ENCODE measurements at regions not wholly inside any gene's neighbourhood (a gene's known extent, or its start where the extent isn't known, plus 50 kb on each side); places are given as distances from the start of the nearest gene placed in this dataset.

DNA sequence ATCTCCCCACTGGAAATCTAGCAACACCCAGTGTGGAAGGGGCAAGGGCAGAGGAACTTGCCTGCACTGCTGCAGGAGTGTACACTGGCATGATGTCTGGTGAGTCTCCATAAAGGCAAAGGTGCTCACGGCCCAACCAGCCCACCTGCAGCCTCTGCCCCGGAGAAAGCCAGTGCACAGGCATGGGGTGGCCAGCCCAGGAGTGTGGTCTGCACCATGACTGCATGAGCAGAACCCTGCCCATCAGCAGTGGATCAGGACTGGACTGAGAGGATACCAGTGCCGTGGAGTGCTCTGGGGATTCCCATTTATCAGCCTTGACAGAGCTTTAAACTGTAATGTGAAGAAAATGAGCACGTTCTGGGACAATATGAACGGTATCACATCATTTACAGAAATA is 342.6 kb upstream of the HS6ST1 start:
- Histone ChIP-seq H3K79me2 (ENCODE audit: insufficient read depth, low read length) (no peaks in the 10 kb centered on the region), H3K9me3 (ENCODE audit: insufficient read depth, low read length) (no peaks in the 10 kb centered on the region), H3K36me3 (ENCODE audit: low read length) (no peaks in the 10 kb centered on the region), H3K27me3 (ENCODE audit: low read length) (no peaks in the 10 kb centered on the region), H3K4me2 (ENCODE audit: low read depth, low read length, poor library complexity, severe bottlenecking) (no peak overlapping the region), H3F3A (ENCODE audit: insufficient read depth) (no peaks in the 10 kb centered on the region), H3K9me2 (replicated peaks; ENCODE audit: insufficient read depth, low read length) (no peaks in the 10 kb centered on the region), H3K9ac (ENCODE audit: low read length) (no peak overlapping the region), H4K20me1 (ENCODE audit: low read depth, low read length) (no peaks in the 10 kb centered on the region), H3K4me3 (ENCODE audit: insufficient read depth, low read length, poor library complexity, severe bottlenecking) (no peak overlapping the region), H2AFZ (ENCODE audit: low read depth, low read length, severe bottlenecking) (no peak overlapping the region), H3K27ac (ENCODE audit: low read depth, low read length) (no peak overlapping the region)
- no peak for TF ChIP-seq EZH2phosphoT487 (conservative IDR thresholded peaks at IDR 0.05; ENCODE audit: low read length)
- TF ChIP-seq CTCF (IDR thresholded peaks at IDR 0.05; ENCODE audit: insufficient read depth, low read length, poor library complexity, severe bottlenecking) = no peak

DNA sequence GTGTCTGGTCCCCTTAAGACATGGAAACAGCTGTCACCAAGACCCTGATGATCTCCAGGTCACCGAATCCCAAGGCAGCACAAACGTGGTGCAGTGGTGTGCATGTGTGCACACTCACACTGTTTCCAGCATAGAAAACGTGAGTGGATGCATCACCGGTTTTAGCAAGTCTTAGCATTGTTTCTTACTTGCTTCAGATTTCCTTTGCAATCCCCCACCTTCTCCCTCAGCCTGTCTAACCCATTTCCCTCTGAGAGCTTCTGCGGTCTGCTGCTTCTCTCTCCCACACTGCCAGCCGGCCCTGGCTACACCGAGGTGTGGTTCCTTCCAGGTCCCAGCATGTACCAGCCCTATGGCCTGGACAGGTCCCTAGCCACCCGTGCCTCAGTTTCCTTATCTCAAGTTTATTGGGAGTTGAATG is 343.4 kb upstream of the HS6ST1 start:
- Histone ChIP-seq H3K9me3 (ENCODE audit: insufficient read depth, low read length) (no peaks in the 10 kb centered on the region), H3K27ac (ENCODE audit: low read depth, low read length) (no peak overlapping the region), H3K79me2 (ENCODE audit: insufficient read depth, low read length) (no peaks in the 10 kb centered on the region), H3F3A (ENCODE audit: insufficient read depth) (no peaks in the 10 kb centered on the region), H3K36me3 (ENCODE audit: low read length) (no peaks in the 10 kb centered on the region), H4K20me1 (ENCODE audit: low read depth, low read length) (no peaks in the 10 kb centered on the region), H3K4me3 (ENCODE audit: insufficient read depth, low read length, poor library complexity, severe bottlenecking) (no peak overlapping the region), H3K9me2 (replicated peaks; ENCODE audit: insufficient read depth, low read length) (no peaks in the 10 kb centered on the region), H3K9ac (ENCODE audit: low read length) (no peak overlapping the region), H2AFZ (ENCODE audit: low read depth, low read length, severe bottlenecking) (no peak overlapping the region), H3K27me3 (ENCODE audit: low read length) (no peaks in the 10 kb centered on the region), H3K4me2 (ENCODE audit: low read depth, low read length, poor library complexity, severe bottlenecking) (no peak overlapping the region)
- TF ChIP-seq EZH2phosphoT487 (conservative IDR thresholded peaks at IDR 0.05; ENCODE audit: low read length) = no peak
- no peak for TF ChIP-seq CTCF (IDR thresholded peaks at IDR 0.05; ENCODE audit: insufficient read depth, low read length, poor library complexity, severe bottlenecking)

DNA sequence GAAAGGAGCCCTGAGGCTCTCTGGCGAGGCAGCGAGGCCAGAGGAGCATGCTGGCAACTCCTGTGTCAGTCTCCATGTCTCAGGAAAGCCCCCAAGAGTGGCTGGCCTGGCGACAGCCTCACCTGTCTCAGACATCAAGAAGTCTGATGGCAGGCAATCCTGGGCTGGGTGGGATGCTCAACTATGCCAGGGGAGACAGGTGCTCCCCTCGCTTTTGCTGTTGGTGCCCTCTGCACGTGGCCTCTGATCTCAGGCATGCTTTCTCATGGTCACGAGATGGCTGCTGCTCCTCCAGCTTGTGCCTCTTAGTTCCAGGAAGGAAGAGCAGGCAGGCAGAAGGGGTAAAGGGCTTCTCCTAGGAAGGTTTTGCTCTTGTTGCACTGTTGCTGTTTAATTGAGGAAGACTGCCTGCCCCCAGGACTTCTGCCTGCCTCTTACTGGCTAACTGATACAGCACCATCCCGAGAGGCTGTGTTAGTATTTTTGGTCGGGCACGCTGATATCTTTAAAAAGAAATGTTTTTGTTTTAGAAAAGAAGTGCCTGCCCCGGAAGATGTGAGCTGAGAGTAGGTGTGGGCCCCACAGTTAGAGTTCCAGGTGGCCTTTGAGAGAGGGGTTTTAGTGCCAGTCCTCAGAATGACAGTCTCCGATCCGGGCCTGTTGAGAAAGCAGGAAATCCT is 344.8 kb upstream of the HS6ST1 start:
- no peaks in the 10 kb centered on the region for H3K9me3 ChIP-seq (ENCODE audit: insufficient read depth, low read length)
- no peaks in the 10 kb centered on the region for H3K36me3 ChIP-seq (ENCODE audit: low read length)
- no peaks in the 10 kb centered on the region for H3K27me3 ChIP-seq (ENCODE audit: low read length)
- H3K79me2 ChIP-seq (ENCODE audit: insufficient read depth, low read length) = no peaks in the 10 kb centered on the region
- no peak overlapping the region for H3K27ac ChIP-seq (ENCODE audit: low read depth, low read length)
- no peak overlapping the region for H3K4me2 ChIP-seq (ENCODE audit: low read depth, low read length, poor library complexity, severe bottlenecking)
- TF ChIP-seq EZH2phosphoT487 (conservative IDR thresholded peaks at IDR 0.05; ENCODE audit: low read length) = no peak
- TF ChIP-seq CTCF (IDR thresholded peaks at IDR 0.05; ENCODE audit: insufficient read depth, low read length, poor library complexity, severe bottlenecking) = no peak
- no peak overlapping the region for H3K4me3 ChIP-seq (ENCODE audit: insufficient read depth, low read length, poor library complexity, severe bottlenecking)
- H3K9me2 ChIP-seq (replicated peaks; ENCODE audit: insufficient read depth, low read length) = no peaks in the 10 kb centered on the region
- H3K9ac ChIP-seq (ENCODE audit: low read length) = no peak overlapping the region
- no peaks in the 10 kb centered on the region for H4K20me1 ChIP-seq (ENCODE audit: low read depth, low read length)
- H2AFZ ChIP-seq (ENCODE audit: low read depth, low read length, severe bottlenecking) = no peak overlapping the region
- no peaks in the 10 kb centered on the region for H3F3A ChIP-seq (ENCODE audit: insufficient read depth)
